HG03108 (cell line): ENCODE measurements at regions not wholly inside any gene's neighbourhood (a gene's known extent, or its start where the extent isn't known, plus 50 kb on each side); places are given as distances from the start of the nearest gene placed in this dataset.
A peak's percentile ranks its signal among the peaks of the same experiment; 100 is the strongest.

Experiments
- ATAC-seq: cut with Tn5 transposase; IDR thresholded peaks from one replicate; pipeline ENCODE4 v1.9.1; 2021; ENCODE audit warnings: moderate library complexity; ENCODE audit not compliant: unreplicated experiment

GRCh38 chr10:14396411-14397048 lies 65.8 kb upstream of the FRMD4A start:
- ATAC-seq = no peak

GRCh38 chr10:14394179-14394578 lies 63.5 kb upstream of the FRMD4A start:
- ATAC-seq = no peak

GRCh38 chr10:14391342-14391741 lies 60.6 kb upstream of the FRMD4A start:
- ATAC-seq = no peak

GRCh38 chr10:14389981-14390590 lies 59.4 kb upstream of the FRMD4A start:
- peak; percentile 78 for ATAC-seq

- no peak for ATAC-seq
These were observed 55.2 kb upstream of the FRMD4A start for GRCh38 chr10:14385596-14386593.

- no peak for ATAC-seq
These were observed 54.2 kb upstream of the FRMD4A start for GRCh38 chr10:14384915-14385314.

GRCh38 chr10:14384116-14384730 lies 53.5 kb upstream of the FRMD4A start:
- no peak for ATAC-seq

- no peak for ATAC-seq
These were observed 52.5 kb upstream of the FRMD4A start for GRCh38 chr10:14383266-14383665.

GRCh38 chr10:14382531-14382930 lies 51.8 kb upstream of the FRMD4A start:
- ATAC-seq = no peak

- no peak for ATAC-seq
These were observed 51.3 kb upstream of the FRMD4A start for GRCh38 chr10:14382022-14382421.

- no peak for ATAC-seq
These were observed 50.8 kb upstream of the FRMD4A start for GRCh38 chr10:14381475-14381874.

GRCh38 chr10:14380746-14381145 lies 50.0 kb upstream of the FRMD4A start:
- no peak for ATAC-seq
